NCI-H2081 (cell line): ENCODE measurements at regions not wholly inside any gene's neighbourhood (a gene's known extent, or its start where the extent isn't known, plus 50 kb on each side); places are given as distances from the start of the nearest gene placed in this dataset.
"Not testable (repeated sequence)": the region's sequence is repeated elsewhere in the genome, so short reads cannot be mapped to it uniquely, and the experiment has no call there.

Source experiments
- DNase-seq, 2 experiments: peaks; one replicate each; lab custom pipeline; 2025; lab: John Stamatoyannopoulos, UW

DNA sequence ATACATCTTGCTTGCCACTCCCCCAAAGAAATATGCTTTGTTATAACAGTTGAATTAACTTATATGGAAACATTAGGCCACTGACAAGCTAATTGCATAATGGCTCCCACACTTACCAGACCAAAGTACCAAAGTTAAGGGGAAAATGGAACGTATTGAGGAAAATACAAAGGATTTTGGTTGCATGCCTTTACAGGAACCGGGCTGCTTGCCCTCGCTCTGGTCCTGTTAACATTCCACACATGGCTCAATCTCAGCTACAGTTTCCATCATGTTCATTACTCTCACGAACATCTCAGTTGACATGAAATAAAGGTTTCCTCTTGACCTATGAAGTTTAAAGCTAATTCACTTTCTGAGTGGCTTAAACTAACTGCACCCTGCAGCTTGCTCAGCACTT, 220.7 kb upstream of the RXFP2 start:
- DNase-seq, result no peak

DNA sequence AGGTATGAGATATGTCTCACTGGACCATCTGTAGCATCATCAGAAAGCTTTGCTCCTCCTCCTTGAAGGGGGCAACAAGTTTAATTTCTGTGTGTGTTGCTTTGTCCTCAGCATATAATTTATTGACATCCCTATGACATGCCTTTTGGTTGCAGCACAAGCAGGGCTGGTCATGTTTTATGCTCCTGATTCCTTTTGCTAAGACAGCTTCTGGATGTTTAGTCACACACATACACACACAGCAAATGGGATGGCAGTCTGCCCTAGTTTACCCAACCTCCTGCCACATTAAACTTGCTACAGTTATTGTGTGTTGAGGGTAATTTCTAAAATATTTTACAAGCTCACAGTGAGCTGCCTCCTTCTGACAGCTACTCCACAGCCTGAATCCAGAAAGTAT, 217.9 kb upstream of the RXFP2 start:
- DNase-seq, result no peak

DNA sequence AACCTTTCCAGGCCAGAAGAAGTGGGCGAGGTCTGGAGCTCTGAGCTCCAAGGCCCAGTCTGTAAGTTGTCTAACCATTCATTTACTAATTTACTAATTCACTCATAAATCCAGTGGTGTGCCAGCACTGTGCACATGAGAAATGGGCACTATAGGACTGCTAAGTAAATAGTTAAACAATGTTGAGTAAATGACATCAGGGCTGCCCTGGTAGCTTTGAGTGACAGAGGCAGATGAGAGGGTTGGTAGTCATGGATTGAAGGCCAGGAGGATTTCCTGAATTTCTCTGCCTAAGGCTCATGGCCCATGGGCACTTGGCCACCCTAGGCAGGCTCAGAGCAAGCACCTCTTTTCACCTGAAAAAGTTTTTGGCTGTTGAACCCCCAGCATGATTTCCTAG, 216.9 kb upstream of the RXFP2 start:
- peak in 1 of 2 experiments; percentile 7 for DNase-seq

DNA sequence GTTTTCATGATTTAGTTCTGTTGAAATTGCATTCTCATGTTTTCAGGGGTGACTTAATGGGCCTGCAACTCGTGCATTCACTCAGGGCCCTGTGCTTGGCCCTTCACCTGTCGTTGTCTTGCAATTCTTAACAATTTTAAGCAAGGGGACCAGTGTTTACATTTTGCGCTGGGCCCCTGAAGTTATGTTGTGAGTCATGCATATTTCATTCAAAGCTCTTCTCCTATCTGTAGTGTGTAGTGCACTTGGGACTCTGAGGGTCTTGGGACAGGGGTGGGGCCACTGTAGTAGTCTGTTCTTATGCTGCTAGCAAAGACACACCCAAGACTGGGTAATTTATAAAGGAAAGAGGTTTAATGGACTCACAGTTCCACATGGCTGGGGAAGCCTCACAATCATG, 211.2 kb upstream of the RXFP2 start:
- DNase-seq, result no peak

- no peak for DNase-seq
Measured at GRCh38 chr13:31528758-31529157, 210.6 kb upstream of the RXFP2 start.

GRCh38 chr13:31530922-31531321, 208.4 kb upstream of the RXFP2 start:
- no peak for DNase-seq

GRCh38 chr13:31537052-31537451, 202.3 kb upstream of the RXFP2 start:
- no peak for DNase-seq

DNA sequence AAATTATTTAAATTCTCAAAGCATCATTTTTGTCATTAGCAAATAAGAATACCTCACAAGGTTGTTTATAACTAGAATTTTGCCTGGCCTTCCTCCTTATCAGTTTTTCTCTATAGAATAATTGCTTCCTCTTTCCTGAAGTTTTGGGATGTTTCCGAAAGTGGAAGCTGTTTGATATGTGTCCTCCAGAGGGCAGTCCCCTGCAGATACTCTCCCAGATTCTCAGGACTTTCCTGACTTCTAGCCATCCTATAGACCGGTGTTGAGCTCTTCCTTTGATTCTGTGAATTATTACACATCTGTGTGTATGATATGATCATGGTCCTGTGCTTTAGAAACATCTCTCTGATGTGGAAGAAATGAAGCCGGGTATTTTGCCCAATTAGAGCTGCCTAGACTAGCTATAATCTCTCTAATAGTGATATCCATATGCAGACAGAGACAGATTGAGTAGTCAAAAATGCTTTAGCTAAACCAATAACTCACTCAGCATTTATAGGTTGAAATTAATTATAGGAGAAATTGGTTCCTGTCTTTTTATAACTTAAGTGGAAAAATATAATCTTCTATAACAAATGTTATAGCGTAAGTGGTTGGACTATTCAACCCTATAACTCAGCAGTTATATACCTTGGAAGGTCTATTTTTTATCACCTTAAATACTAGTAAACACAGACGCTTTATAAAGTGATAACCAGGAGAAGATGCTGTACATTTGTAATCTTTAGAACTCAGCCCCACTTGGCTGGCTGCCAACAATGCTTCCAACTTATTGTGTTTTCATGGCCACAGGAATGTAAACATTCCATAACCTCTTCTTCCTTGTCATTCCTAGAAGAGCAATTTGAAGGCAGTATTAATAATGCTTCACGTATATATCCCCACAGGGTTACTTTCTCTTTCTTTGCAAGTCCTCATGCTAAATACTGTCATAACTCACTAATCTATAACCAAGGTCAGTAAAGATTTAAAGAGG, 201.0 kb upstream of the RXFP2 start:
- peak in 1 of 2 experiments; percentile 1 for DNase-seq

DNA sequence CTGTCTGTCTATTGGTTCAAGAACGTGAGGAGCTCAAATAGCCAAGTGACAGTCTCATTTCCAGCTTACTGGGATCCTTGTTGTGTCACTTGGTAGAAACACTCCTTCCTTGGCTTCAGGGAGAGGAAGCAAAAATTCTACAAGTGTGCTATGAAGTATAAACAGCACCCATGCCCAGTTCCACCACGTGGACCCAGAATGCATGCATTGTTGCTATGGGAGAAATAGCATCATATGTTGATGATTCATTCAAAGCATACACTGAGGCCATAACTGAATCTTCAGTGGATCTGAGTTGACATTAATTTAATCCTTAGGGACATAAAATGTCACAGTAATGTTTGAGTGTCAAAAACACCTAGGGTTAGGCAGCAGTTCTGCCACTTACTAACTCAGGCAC, 199.0 kb upstream of the RXFP2 start:
- no peak for DNase-seq

DNA sequence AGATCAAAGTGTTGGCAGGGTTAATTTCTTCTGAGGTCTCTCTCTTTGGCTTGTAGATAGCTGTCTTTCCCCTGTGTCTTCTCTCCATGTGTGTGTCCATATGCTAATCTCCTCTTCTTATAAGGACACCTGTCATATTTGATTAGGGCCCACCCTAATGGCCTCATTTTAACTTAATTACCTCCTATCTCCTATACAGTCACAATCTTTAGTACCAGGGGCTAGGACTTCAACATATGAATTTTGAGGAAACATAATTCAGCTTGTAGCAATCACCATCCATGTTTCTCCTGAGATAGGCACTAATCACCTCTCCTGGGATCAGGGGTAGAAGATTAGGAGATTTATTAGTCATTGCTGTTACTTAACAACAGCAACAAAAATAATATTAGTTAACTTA, 196.1 kb upstream of the RXFP2 start:
- DNase-seq, result no peak

DNA sequence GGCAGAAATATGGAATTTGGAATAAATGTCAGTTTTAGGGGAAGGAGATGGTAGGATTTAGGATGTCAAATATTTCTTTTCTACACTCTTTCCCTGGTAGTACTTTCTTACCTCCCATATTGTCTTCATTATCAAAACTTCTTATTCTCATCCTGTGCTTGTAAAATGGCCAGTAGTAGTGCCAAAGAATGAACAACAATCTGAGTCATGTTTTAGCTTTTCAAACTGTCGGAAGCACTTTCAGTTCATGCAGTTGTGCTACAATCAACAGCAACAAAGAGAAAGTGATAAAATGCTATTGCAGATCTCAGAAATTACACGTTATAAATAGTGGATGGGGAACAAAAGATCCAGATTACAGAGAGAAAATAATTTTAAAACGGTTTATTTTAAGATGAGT, 193.7 kb upstream of the RXFP2 start:
- no peak for DNase-seq

DNA sequence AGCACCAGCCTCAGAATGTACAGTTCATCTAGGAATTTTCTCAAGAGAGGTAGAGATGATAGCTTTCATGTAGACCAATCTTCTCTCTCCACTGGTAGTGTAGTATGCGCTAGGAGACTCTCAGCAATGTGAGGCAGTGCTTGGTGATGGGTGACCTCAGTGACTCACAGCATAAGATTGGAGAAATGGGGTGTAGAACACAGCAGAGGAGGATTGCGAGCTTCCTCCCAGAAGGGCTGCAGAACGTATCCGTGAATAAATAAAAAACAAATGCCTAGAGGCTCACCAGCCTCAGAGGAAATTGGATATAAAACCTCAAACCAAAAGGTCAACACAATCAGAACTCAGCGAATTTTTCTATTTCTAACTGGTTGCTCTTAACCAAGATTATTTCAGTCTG, 182.9 kb upstream of the RXFP2 start:
- no peak for DNase-seq

- not testable (repeated sequence) for DNase-seq
Measured at GRCh38 chr13:31584221-31584620, 155.1 kb upstream of the RXFP2 start.

DNA sequence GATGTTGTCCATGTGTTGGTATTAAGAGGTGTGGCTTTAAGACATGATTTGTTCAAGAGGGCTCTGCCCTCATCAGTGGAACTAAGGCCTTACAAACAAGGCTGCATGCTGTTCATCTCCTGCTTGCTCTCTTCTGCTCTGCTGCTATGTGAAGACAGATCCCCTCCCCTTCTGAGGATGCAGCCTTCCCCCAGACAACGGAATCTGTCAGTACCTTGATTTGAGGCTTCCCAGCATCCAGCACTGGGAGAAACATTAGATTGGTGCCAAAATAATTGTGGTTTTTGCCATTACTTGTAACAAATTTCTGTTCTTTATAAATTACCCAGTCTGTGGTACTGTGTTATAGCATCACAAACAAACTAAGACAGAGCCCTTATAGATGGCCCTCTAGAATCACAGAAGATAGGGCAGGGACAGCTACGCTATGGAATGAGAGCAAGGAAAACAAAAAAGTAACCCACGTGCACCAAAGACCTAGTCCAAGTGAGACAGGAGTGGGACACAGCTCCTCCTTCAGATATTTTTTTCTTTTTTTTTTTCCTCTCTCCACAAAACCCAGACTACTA, 151.5 kb upstream of the RXFP2 start:
- DNase-seq, result no peak

DNA sequence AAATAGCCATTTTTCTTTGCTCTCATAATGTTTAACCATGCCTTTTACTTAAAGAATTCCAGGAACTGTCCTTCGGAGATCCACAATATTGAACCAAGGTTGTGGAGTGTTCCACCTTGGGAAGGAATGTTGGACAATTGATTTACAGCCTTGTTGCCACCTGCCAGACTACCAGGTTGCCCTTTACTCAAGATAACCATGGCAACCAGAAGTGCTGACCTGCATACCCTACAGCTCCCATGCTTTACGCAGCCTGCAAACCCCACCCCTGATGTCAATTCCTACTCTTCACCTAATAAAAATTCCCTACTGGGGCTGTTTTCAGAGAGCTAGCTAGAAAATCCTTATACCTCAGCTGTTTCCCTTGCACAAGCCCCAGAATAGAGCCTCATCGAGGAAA, 151.0 kb upstream of the RXFP2 start:
- no peak for DNase-seq

DNA sequence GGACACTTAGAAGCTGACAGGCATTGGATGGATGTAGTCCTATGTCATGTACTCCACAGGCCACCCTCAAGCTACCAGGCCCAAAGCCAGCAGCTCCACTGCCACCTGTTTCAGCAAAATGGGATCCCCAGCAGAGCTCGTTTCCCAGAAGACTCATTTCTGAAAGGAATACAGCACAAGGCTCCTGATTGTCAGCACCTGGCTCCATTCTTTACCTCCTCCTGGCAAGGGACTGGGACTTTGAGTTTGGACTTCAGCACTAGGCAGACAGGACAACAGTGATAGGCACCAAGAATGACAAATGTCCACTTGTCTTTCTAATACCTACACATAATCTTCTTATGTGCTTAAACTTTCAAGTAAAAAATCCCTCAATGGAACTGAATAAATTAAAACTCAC, 150.4 kb upstream of the RXFP2 start:
- DNase-seq, result no peak

DNA sequence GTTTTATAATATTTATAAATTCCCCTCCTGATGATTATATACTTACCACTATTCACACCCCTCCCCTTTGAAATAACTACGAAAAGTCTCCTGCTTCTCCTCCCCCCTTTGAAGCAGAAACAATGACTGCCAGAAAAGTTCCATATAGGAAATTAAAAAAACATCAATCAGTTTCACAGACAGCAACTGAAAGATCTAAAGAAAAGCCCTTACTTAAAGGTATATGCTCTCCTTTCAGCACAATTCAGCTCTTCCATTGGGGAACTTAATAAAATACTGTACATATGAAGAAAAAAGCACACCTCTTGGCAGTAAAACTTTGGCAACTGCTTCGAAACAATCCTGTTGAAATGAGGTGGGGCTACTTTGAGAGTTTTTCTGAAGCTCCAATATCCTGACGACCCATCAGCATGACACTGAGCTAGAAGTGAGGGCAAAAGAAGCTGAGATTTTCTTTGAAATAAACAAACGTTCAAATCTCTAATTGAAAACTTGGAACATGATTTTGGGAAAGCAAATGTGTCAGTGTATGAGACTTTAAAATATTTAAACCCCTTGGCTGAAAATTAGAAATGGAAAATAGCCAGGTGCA, 147.6 kb upstream of the RXFP2 start:
- no peak for DNase-seq

- no peak for DNase-seq
Measured at GRCh38 chr13:31594056-31594455, 145.3 kb upstream of the RXFP2 start.

- no peak for DNase-seq
Measured at GRCh38 chr13:31595563-31595962, 143.8 kb upstream of the RXFP2 start.

DNA sequence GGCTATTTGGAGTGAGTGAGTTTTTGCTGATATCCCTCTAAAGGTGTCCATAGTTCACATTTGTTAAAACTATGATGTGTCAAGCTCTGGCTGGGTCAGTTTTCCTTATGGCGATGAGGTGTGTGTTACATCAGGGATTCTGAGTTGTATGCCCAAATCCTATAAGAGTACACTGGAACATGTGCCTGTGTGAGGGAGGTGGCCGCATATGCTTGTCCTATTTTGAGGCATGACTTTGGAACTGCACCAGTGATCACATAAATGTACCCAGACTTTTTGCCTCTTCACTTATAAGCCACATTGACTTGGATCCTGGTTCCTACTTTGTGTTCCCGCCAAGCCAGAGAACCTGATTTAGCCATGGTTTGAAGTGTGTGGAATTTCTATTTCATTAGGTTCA, 140.3 kb upstream of the RXFP2 start:
- DNase-seq, result no peak

- no peak for DNase-seq
Measured at GRCh38 chr13:31605076-31605860, 134.1 kb upstream of the RXFP2 start.

DNA sequence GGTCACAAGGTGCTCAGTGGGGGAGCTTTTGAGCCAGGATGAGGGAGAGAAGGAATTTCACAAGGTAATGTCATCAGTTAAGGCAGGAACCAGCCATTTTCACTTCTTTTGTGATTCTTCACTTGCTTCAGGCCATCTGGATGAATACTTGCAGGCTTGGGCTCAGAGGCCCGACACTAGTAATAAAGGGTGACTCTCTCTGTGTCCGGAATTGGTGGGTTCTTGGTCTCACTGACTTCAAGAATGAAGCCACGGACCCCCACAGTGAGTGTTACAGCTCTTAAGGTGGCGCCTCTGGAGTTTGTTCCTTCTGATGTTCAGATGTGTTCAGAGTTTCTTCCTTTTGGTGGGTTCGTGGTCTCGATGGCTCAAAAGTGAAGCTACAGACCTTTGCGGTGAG, 131.8 kb upstream of the RXFP2 start:
- DNase-seq, result not testable (repeated sequence)
